Prostate gland (tissue), 2 donors: ENCODE measurements at regions not wholly inside any gene's neighbourhood (a gene's known extent, or its start where the extent isn't known, plus 50 kb on each side); places are given as distances from the start of the nearest gene placed in this dataset.
A peak's percentile ranks its signal among the peaks of the same experiment; 100 is the strongest.
"Not testable (repeated sequence)": the region's sequence is repeated elsewhere in the genome, so short reads cannot be mapped to it uniquely, and the experiment has no call there.

Experiments used
- DNase-seq: peaks from one replicate; pipeline ENCODE4 v3.0.0-alpha.2; 2019; ENCODE audit warnings: low spot score
- H3K27ac ChIP-seq, 2 donors: fragments of 200-600 bp; sonication (generic); 2 replicates each; pipeline ENCODE4 v1.5.1; 2017 to 2019
- H3K27me3 ChIP-seq: fragments of 200-600 bp; sonication (generic); replicated peaks from 2 replicates; pipeline ENCODE4 v1.5.1; 2019; ENCODE audit not compliant: insufficient read depth
- H3K36me3 ChIP-seq, 2 donors: fragments of 200-600 bp; sonication (generic); 1 replicate in 1 of 2; 2 replicates in 1 of 2; pipeline versions ENCODE4 v1.5.1 to v1.8.1; 2017 to 2019
- H3K4me1 ChIP-seq: fragments of 200-600 bp; sonication (generic); replicated peaks from 2 replicates; pipeline ENCODE4 v1.5.1; 2019
- H3K4me3 ChIP-seq, 2 donors: fragments of 200-600 bp; sonication (generic); 2 replicates each; pipeline ENCODE4 v1.5.1; 2017 to 2019
- H3K9me3 ChIP-seq: fragments of 200-600 bp; sonication (generic); 2 replicates; pipeline ENCODE4 v1.5.1; 2017
- CTCF ChIP-seq, 4 experiments: fragments of 200-600 bp in 2 of 4; fragments of 450-650 bp in 2 of 4; sonication (generic) in 2 of 4; IDR thresholded peaks; 1 replicate in 3 of 4; 2 replicates in 1 of 4; pipeline ENCODE4 v1.5.1; 2016 to 2019; ENCODE audit warnings: antibody characterized with exemption in 4 of 4, mild to moderate bottlenecking in 2 of 4, moderate library complexity in 2 of 4
- POLR2A ChIP-seq: fragments of 450-650 bp; IDR thresholded peaks from one replicate; pipeline ENCODE4 v1.6.1; 2016; ENCODE audit warnings: antibody characterized with exemption, mild to moderate bottlenecking
- POLR2AphosphoS5 ChIP-seq: sonication (generic); formaldehyde crosslinking; IDR thresholded peaks from one replicate; pipeline ENCODE4 v1.6.1; 2017; ENCODE audit warnings: antibody characterized with exemption
- WGBS: methylation state at CpG from one replicate; pipeline ENCODE4 v1.1.5; 2018; 5-methylcytosine and 5-hydroxymethylcytosine counted together
- intact Hi-C: fragments of 100-400 bp; cut with DNase I; formaldehyde crosslinking; loops from one replicate; pipeline ENCODE4 v1.14.2; 2022

GRCh38 chr6:30814146-30815040 is 69.9 kb upstream of the DDR1 start:
- Histone ChIP-seq H3K4me1 (no peaks in the 10 kb centered on the region), H3K27me3 (no peaks in the 10 kb centered on the region), H3K9me3 (no peaks in the 10 kb centered on the region), H3K4me3 (no peak overlapping the region), H3K36me3 (no peaks in the 10 kb centered on the region), H3K27ac (no peak overlapping the region)
- no peak for TF ChIP-seq POLR2AphosphoS5
- no peak for TF ChIP-seq POLR2A
- TF ChIP-seq CTCF (IDR thresholded peaks at IDR 0.05) = no peak
- WGBS = 58% methylated on average over 11 of the region's 11 CpGs
- DNase-seq = no peak
- intact Hi-C loops = no loop called here

- WGBS = 90% methylated on average over 9 of the region's 9 CpGs
- Histone ChIP-seq H3K36me3 (no peaks in the 10 kb centered on the region), H3K27ac (no peak overlapping the region), H3K9me3 (no peaks in the 10 kb centered on the region), H3K4me3 (no peak overlapping the region), H3K27me3 (no peaks in the 10 kb centered on the region), H3K4me1 (no peaks in the 10 kb centered on the region)
- no peak for TF ChIP-seq CTCF (IDR thresholded peaks at IDR 0.05)
- no peak for TF ChIP-seq POLR2AphosphoS5
- no peak for TF ChIP-seq POLR2A
- intact Hi-C loops = no loop called here
- DNase-seq = no peak
Measured at GRCh38 chr6:30813631-30814145, 69.3 kb upstream of the IER3 start.

DNA sequence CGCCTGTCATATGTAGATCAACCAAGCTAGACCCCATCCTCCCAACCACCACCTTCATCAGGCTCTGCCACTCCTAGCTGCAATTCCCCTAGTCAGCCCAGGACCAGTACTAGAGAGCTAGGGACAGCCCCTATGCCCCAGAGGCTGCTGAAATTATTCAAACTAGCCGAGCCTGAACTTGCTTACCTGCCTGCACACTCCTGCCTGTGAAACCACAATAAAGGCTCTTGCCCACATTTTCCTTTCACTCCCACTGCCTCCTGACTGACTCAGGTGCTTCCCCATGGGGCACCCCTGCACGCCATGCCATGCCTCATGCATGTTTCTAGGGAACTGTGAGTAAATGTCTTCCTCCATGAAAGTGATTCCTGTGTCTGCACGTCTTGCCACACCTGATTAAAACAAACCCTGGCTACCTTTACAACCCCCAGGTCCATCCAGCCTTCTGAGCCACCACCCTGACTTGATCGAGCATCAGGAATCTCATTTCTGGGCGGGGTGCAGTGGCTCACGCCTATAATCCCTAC is 66.5 kb upstream of the IER3 start:
- Histone ChIP-seq H3K27ac (no peak overlapping the region), H3K36me3 (no peaks in the 10 kb centered on the region), H3K4me1 (no peaks in the 10 kb centered on the region), H3K27me3 (no peaks in the 10 kb centered on the region), H3K9me3 (no peaks in the 10 kb centered on the region), H3K4me3 (no peak overlapping the region)
- intact Hi-C loops = no loop called here
- TF ChIP-seq POLR2AphosphoS5 = peak; percentile 82
- TF ChIP-seq CTCF (IDR thresholded peaks at IDR 0.05) = no peak
- peak; percentile 73 for DNase-seq
- WGBS = 30% methylated on average over 7 of the region's 7 CpGs

DNA sequence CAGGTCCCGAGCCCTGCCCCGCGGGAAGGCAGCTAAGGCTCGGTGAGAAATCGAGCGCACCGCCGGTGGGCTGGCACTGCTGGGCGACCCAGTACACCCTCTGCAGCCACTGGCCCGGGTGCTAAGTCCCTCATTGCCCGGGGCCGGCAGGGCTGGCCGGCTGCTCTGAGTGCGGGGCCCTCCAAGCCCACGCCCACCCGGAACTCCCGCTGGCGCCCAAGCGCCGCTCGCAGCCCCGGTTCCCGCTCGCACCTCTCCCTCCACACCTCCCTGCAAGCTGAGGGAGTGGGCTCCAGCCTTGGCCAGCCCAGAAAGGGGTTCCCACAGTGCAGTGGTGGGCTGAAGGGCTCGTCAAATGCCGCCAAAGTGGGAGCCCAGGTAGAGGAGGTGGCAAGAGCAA is 63.2 kb upstream of the IER3 start:
- 93% methylated on average over 22 of the region's 26 CpGs for WGBS
- H3K4me1 ChIP-seq, H3K27ac ChIP-seq, H3K9me3 ChIP-seq, H3K27me3 ChIP-seq, DNase-seq, intact Hi-C loops, H3K4me3 ChIP-seq, H3K36me3 ChIP-seq: not testable (repeated sequence)

DNA sequence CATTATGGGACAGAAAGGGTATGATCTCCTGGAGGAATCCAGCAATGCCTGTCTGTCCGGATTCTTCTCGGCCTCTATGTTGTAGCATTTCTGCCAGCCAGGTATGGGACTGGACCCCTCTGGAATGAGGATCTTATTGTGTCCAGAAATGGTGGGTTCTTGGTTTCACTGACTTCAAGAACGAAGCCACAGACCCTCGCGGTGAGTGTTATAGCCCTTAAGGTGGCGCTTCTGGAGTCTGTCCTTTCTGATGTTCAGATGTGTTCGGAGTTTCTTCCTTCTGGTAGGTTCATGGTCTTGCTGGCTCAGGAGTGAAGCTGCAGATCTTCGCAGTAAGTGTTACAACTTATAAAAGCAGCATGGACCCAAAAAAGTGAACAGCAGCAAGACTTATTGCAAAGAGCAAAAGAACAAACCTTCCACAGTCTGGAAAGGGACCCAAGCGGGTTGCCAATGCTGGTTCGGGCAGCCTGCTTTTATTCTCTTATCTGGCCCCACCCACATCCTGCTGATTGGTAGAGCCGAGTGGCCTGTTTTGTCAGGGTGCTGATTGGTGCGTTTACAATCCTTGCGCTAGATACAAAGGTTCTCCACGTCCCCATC is 62.3 kb upstream of the IER3 start:
- TF ChIP-seq CTCF (IDR thresholded peaks at IDR 0.05) (no peak), POLR2AphosphoS5 (no peak), POLR2A (no peak)
- Histone ChIP-seq H3K27ac (no peak overlapping the region), H3K4me3 (no peak overlapping the region), H3K9me3 (no peaks in the 10 kb centered on the region), H3K27me3 (no peaks in the 10 kb centered on the region), H3K36me3 (no peaks in the 10 kb centered on the region), H3K4me1 (no peaks in the 10 kb centered on the region)
- WGBS = 83% methylated on average over 14 of the region's 14 CpGs
- intact Hi-C loops = no loop called here
- DNase-seq = no peak
